Mesendoderm (in vitro differentiated cells): ENCODE measurements at regions not wholly inside any gene's neighbourhood (a gene's known extent, or its start where the extent isn't known, plus 50 kb on each side); places are given as distances from the start of the nearest gene placed in this dataset.

Experiments used
- DNase-seq: peaks from one replicate; pipeline ENCODE4 v3.0.0; 2013
- H2AK5ac ChIP-seq: 2 replicates; pipeline ENCODE4 v1.6.1; 2013; ENCODE audit warnings: low read length, inconsistent platforms
- H2BK120ac ChIP-seq: 2 replicates; pipeline ENCODE4 v1.6.1; 2013; ENCODE audit warnings: low read depth, mild to moderate bottlenecking, low read length, moderate library complexity, mixed read lengths
- H2BK15ac ChIP-seq: replicated peaks from 2 replicates; pipeline ENCODE4 v1.6.1; 2013; ENCODE audit warnings: low read depth, mild to moderate bottlenecking, moderate library complexity
- H2BK5ac ChIP-seq: 2 replicates; pipeline ENCODE4 v1.6.1; 2013; ENCODE audit warnings: low read length, inconsistent platforms
- H3K18ac ChIP-seq: 2 replicates; pipeline ENCODE4 v1.6.1; 2013; ENCODE audit warnings: mild to moderate bottlenecking, low read length, mixed read lengths
- H3K23ac ChIP-seq: one replicate; pipeline ENCODE4 v1.6.1; 2013; ENCODE audit warnings: low read length
- H3K27ac ChIP-seq: 2 replicates; pipeline ENCODE4 v1.5.1; 2013; ENCODE audit warnings: low read depth, mild to moderate bottlenecking, inconsistent platforms, low read length, moderate library complexity
- H3K27me3 ChIP-seq: 2 replicates; pipeline ENCODE4 v1.6.1; 2013; ENCODE audit warnings: low read length, control low read depth, mild to moderate bottlenecking, inconsistent platforms; ENCODE audit not compliant: insufficient read depth, poor library complexity
- H3K36me3 ChIP-seq: 2 replicates; pipeline ENCODE4 v1.6.1; 2013; ENCODE audit warnings: low read length, inconsistent platforms; ENCODE audit not compliant: control insufficient read depth, insufficient read depth
- H3K4ac ChIP-seq: one replicate; pipeline ENCODE4 v1.6.1; 2013; ENCODE audit warnings: low read depth, mild to moderate bottlenecking, low read length, moderate library complexity
- H3K4me1 ChIP-seq: 2 replicates; pipeline ENCODE4 v1.6.1; 2013; ENCODE audit warnings: low read depth, low read length, inconsistent platforms; ENCODE audit not compliant: control insufficient read depth
- H3K4me2 ChIP-seq: 2 replicates; pipeline ENCODE4 v1.6.1; 2013; ENCODE audit warnings: low read length
- H3K4me3 ChIP-seq: 2 replicates; pipeline ENCODE4 v1.5.1; 2013; ENCODE audit warnings: mild to moderate bottlenecking, low read length
- H3K56ac ChIP-seq: one replicate; pipeline ENCODE4 v1.6.1; 2013; ENCODE audit warnings: low read length
- H3K79me1 ChIP-seq: 2 replicates; pipeline ENCODE4 v1.6.1; 2013; ENCODE audit warnings: low read length, inconsistent platforms
- H3K79me2 ChIP-seq: 2 replicates; pipeline ENCODE4 v1.6.1; 2013; ENCODE audit warnings: mild to moderate bottlenecking, low read length; ENCODE audit not compliant: control insufficient read depth, insufficient read depth
- H3K9ac ChIP-seq: 2 replicates; pipeline ENCODE4 v1.6.1; 2013; ENCODE audit warnings: low read length, inconsistent platforms
- H4K5ac ChIP-seq: one replicate; pipeline ENCODE4 v1.6.1; 2013; ENCODE audit warnings: low read length
- H4K8ac ChIP-seq: one replicate; pipeline ENCODE4 v1.6.1; 2013; ENCODE audit warnings: low read depth, mild to moderate bottlenecking, control low read depth, low read length, moderate library complexity
- WGBS: extraction: QIAGEN DNeasy Blood & Tissue Kit; methylation state at CpG from one replicate; pipeline ENCODE4 v1.1.7; 2013; ENCODE audit warnings: low lambda C conversion rate, missing lambda C conversion rate; ENCODE audit not compliant: insufficient coverage; ENCODE audit errors: extremely low coverage; 5-methylcytosine and 5-hydroxymethylcytosine counted together

GRCh38 chr6:104356197-104356596 lies 503.5 kb downstream of the HACE1 start:
- H3K27ac ChIP-seq, result no peak overlapping the region
- H3K79me2 ChIP-seq, result no peaks in the 10 kb centered on the region
- no peak for DNase-seq
- no peaks in the 10 kb centered on the region for H3K4me1 ChIP-seq
- H2BK5ac ChIP-seq, result no peak overlapping the region
- H2BK120ac ChIP-seq, result no peak overlapping the region
- no peaks in the 10 kb centered on the region for H3K27me3 ChIP-seq
- no peak overlapping the region for H3K23ac ChIP-seq
- no peaks in the 10 kb centered on the region for H3K79me1 ChIP-seq
- H3K56ac ChIP-seq, result no peak overlapping the region
- no peak overlapping the region for H3K18ac ChIP-seq
- no peak overlapping the region for H3K9ac ChIP-seq
- H3K4me2 ChIP-seq, result no peak overlapping the region
- H3K4ac ChIP-seq, result no peak overlapping the region
- H3K36me3 ChIP-seq, result no peaks in the 10 kb centered on the region
- H2AK5ac ChIP-seq, result no peak overlapping the region
- H2BK15ac ChIP-seq, result no peak overlapping the region
- no peak overlapping the region for H4K8ac ChIP-seq
- WGBS, result no CpG with 5 or more reads among the region's 5 CpGs
- no peak overlapping the region for H3K4me3 ChIP-seq
- no peak overlapping the region for H4K5ac ChIP-seq

DNA sequence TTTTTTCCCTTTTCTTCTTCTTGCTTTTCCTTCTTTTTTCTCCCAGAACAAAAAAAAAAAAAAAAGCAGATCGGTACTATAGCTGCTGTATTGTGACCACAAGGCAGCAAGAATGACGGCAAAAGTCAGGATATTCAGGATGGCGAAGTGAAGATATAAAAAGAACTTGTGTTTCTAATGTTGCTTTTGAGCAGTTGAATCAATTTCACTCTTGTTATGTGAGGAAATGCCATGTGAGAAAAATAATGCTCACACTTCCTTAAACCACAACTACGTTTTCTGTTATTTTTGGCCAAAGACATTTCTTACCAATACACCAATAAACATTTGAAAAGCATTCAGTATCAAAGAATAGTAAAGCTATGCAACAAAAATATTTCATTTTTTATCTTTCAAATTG lies 510.5 kb downstream of the HACE1 start:
- Histone ChIP-seq H2BK15ac (no peak overlapping the region), H3K4me2 (no peak overlapping the region), H3K79me2 (no peaks in the 10 kb centered on the region), H3K27me3 (no peaks in the 10 kb centered on the region), H2BK120ac (no peak overlapping the region), H3K18ac (no peak overlapping the region), H3K79me1 (no peaks in the 10 kb centered on the region), H3K4ac (no peak overlapping the region), H2BK5ac (no peak overlapping the region), H3K23ac (no peak overlapping the region), H3K4me3 (no peak overlapping the region), H3K56ac (no peak overlapping the region), H3K27ac (no peak overlapping the region), H4K5ac (no peak overlapping the region), H4K8ac (no peak overlapping the region), H3K36me3 (no peaks in the 10 kb centered on the region), H3K4me1 (no peaks in the 10 kb centered on the region), H3K9ac (no peak overlapping the region), H2AK5ac (no peak overlapping the region)
- whole genome bisulfite sequencing, result no CpG with 5 or more reads among the region's 4 CpGs
- no peak for DNase-seq

DNA sequence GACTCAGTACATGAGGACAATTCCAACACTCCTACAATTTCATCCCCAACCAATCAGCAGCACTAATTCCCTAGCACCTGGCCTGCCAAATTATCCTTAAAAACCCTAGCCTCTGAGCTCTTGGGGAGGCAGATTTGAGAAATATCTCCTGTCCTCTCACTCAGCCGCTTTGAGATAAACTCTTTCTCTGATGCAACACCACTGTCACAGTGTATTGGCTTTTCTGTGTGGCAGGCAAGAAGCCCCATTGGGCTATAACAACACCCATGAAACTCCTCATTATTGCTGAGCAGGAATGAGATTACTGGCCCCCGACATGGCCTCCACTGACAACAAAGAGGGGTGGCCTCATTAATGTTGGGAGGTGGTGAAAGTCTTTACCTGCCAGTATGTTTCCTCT lies 515.5 kb downstream of the HACE1 start:
- Histone ChIP-seq H3K27me3 (peaks cover 1% of the 10 kb centered on the region), H2BK15ac (no peak overlapping the region), H3K79me2 (no peaks in the 10 kb centered on the region), H3K79me1 (no peaks in the 10 kb centered on the region), H3K9ac (no peak overlapping the region), H4K8ac (no peak overlapping the region), H3K56ac (no peak overlapping the region), H3K23ac (no peak overlapping the region), H3K36me3 (no peaks in the 10 kb centered on the region), H3K4me1 (no peaks in the 10 kb centered on the region), H2AK5ac (no peak overlapping the region), H3K18ac (no peak overlapping the region), H2BK120ac (no peak overlapping the region), H3K4me2 (no peak overlapping the region), H2BK5ac (no peak overlapping the region), H3K4ac (no peak overlapping the region), H3K4me3 (no peak overlapping the region), H3K27ac (no peak overlapping the region), H4K5ac (no peak overlapping the region)
- DNase-seq, result no peak
- no CpG with 5 or more reads among the region's 2 CpGs for WGBS

GRCh38 chr6:104332364-104332763 lies 527.4 kb downstream of the HACE1 start:
- Histone ChIP-seq H3K79me2 (no peaks in the 10 kb centered on the region), H3K9ac (no peak overlapping the region), H3K4ac (no peak overlapping the region), H3K18ac (no peak overlapping the region), H3K56ac (no peak overlapping the region), H2BK5ac (no peak overlapping the region), H3K79me1 (no peaks in the 10 kb centered on the region), H3K4me2 (no peak overlapping the region), H4K5ac (no peak overlapping the region), H3K23ac (no peak overlapping the region), H3K4me1 (no peaks in the 10 kb centered on the region), H2BK15ac (no peak overlapping the region), H4K8ac (no peak overlapping the region), H3K27ac (no peak overlapping the region), H2BK120ac (no peak overlapping the region), H2AK5ac (no peak overlapping the region), H3K4me3 (no peak overlapping the region), H3K36me3 (no peaks in the 10 kb centered on the region), H3K27me3 (no peaks in the 10 kb centered on the region)
- no CpG with 5 or more reads among the region's 4 CpGs for WGBS
- no peak for DNase-seq

DNA sequence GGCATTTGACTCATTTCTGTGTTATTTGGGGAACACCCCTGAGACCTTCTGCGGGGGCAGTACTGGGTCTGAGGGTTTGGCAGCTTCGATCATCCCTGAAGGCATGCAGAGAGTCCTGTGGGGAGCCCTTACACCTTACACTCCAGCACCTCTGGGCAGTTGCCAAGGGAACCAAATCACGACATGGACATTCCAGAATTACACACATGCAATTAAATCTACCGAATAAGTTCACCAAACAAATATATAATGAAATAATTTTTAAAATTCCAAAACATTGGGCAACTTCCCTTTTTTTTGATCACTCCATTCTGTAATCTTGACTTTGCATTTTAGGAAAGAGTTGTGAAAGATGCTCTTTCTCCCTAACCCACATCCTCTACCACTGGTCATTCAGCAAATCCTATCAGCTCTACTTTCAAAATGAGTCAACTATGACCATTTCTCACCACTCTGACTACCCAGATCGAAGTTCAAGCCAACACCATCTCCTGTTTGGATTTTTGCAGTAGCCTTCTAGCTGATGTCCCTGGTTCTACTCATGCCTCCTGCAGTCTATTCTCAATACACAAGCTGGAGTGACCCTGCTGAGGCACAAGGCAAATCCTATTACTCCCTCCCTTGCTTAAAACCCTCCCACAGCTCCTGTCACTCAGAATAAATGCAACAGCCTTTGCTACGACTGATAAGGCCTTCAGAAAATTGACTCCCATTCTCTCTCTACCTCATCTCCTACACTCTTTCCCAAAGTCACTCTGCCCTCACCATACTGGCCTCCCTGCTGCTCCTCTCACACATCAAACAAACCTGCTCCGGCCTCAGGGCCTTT lies 533.3 kb downstream of the HACE1 start:
- no peaks in the 10 kb centered on the region for H3K79me1 ChIP-seq
- no peak overlapping the region for H3K4me2 ChIP-seq
- no peak overlapping the region for H3K56ac ChIP-seq
- H4K5ac ChIP-seq, result no peak overlapping the region
- H2BK120ac ChIP-seq, result no peak overlapping the region
- no peaks in the 10 kb centered on the region for H3K79me2 ChIP-seq
- no peak overlapping the region for H3K4me3 ChIP-seq
- H2BK15ac ChIP-seq, result no peak overlapping the region
- no peak overlapping the region for H3K18ac ChIP-seq
- no peak overlapping the region for H2BK5ac ChIP-seq
- no peak overlapping the region for H2AK5ac ChIP-seq
- no peak overlapping the region for H3K9ac ChIP-seq
- no peak overlapping the region for H4K8ac ChIP-seq
- H3K36me3 ChIP-seq, result no peaks in the 10 kb centered on the region
- no CpG with 5 or more reads among the region's 7 CpGs for WGBS
- H3K27ac ChIP-seq, result no peak overlapping the region
- H3K23ac ChIP-seq, result no peak overlapping the region
- no peaks in the 10 kb centered on the region for H3K27me3 ChIP-seq
- H3K4me1 ChIP-seq, result peaks cover 1% of the 10 kb centered on the region
- peak; percentile 92 for DNase-seq
- H3K4ac ChIP-seq, result no peak overlapping the region
